ENCODE measurements at regions not wholly inside any gene's neighbourhood (a gene's known extent, or its start where the extent isn't known, plus 50 kb on each side); places are given as distances from the start of the nearest gene placed in this dataset.

DNA sequence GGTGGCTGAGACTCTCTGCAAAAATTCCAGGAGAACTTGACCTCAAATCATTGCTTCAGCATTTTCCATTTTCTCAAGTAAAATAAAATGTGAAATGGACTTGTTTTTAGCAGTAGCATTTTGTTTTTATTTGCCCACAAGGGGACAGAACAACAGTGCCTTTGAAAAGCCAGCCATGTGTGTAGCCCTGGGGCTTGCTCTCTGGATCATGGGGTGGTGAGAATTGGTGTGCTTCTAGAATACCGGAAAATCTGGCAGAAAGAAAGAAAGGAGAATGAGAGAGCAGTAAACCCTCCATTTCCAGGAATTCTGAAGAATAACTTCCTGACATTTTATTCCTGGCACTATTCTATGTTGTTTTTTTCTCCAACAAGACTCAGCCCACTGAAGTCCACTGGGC, 254.7 kb upstream of the MOCS1 start:
- DNase-seq (no peak), ATAC-seq (ENCODE audit: low read depth) (no peak)
- no peaks in the 10 kb centered on the region for H4K20me1 ChIP-seq (ENCODE audit: insufficient read depth, low read length)
- intact Hi-C loops (cut with micrococcal nuclease) (no loop called here), in situ Hi-C loops (cut with MboI; ENCODE audit: low sequenced_read_pairs) (no loop called here), dilution Hi-C loops (cut with HindIII; ENCODE audit: low sequenced_read_pairs, unreplicated experiment) (no loop called here)
- H3K36me3 ChIP-seq (ENCODE audit: control insufficient read depth, insufficient read depth, low read length): no peaks in the 10 kb centered on the region
- H4K91ac ChIP-seq (ENCODE audit: insufficient read depth, low read depth, low read length): no peak overlapping the region
- no peak overlapping the region for H3K4me3 ChIP-seq (ENCODE audit: insufficient read depth, low read depth, low read length)
- no peak overlapping the region for H2AK5ac ChIP-seq (ENCODE audit: low read depth, low read length)
- H2AK9ac ChIP-seq (replicated peaks; ENCODE audit: low read depth, low read length, poor library complexity): no peak overlapping the region
- H3K9me1 ChIP-seq (ENCODE audit: insufficient read depth, low read length): no peaks in the 10 kb centered on the region
- H2BK20ac ChIP-seq (ENCODE audit: low read depth, low read length): no peak overlapping the region
- no TSS peak for BruUV-seq (replicated peaks)
- H4K5ac ChIP-seq (ENCODE audit: low read depth, low read length): no peak overlapping the region
- no peak for TF ChIP-seq RCOR1 (IDR thresholded peaks at IDR 0.05; ENCODE audit: insufficient replicate concordance, low read length)
- TF ChIP-seq MXI1 (IDR thresholded peaks at IDR 0.05; ENCODE audit: borderline replicate concordance, low read depth, low read length): no peak
- no peak for TF ChIP-seq CEBPB (IDR thresholded peaks at IDR 0.05; ENCODE audit: low read depth, low read length)
- TF ChIP-seq RFX5 (IDR thresholded peaks at IDR 0.05; ENCODE audit: low read depth, low read length): no peak
- no peak for TF ChIP-seq MAFK (IDR thresholded peaks at IDR 0.05; ENCODE audit: low read depth, low read length)
- TF ChIP-seq MAZ (IDR thresholded peaks at IDR 0.05; ENCODE audit: borderline replicate concordance, low read depth, low read length): no peak
- TF ChIP-seq CHD1 (IDR thresholded peaks at IDR 0.05; ENCODE audit: low read depth, low read length): no peak
- TF ChIP-seq, protein P1, sequence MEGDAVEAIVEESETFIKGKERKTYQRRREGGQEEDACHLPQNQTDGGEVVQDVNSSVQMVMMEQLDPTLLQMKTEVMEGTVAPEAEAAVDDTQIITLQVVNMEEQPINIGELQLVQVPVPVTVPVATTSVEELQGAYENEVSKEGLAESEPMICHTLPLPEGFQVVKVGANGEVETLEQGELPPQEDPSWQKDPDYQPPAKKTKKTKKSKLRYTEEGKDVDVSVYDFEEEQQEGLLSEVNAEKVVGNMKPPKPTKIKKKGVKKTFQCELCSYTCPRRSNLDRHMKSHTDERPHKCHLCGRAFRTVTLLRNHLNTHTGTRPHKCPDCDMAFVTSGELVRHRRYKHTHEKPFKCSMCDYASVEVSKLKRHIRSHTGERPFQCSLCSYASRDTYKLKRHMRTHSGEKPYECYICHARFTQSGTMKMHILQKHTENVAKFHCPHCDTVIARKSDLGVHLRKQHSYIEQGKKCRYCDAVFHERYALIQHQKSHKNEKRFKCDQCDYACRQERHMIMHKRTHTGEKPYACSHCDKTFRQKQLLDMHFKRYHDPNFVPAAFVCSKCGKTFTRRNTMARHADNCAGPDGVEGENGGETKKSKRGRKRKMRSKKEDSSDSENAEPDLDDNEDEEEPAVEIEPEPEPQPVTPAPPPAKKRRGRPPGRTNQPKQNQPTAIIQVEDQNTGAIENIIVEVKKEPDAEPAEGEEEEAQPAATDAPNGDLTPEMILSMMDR (conservative IDR thresholded peaks at IDR 0.05; ENCODE audit: low read depth, low read length): no peak
- ChIA-PET CTCF (no interaction called here), POLR2A (ENCODE audit: unreplicated experiment) (no interaction called here)
- no peak overlapping the region for H3K4me2 ChIP-seq (ENCODE audit: low read depth, low read length)
- no peak overlapping the region for H2BK5ac ChIP-seq (ENCODE audit: low read depth, low read length, poor library complexity, severe bottlenecking)
- no peak overlapping the region for H3K56ac ChIP-seq (ENCODE audit: extremely low read depth, insufficient read depth, low read length)
- no peak overlapping the region for H3K27ac ChIP-seq (ENCODE audit: insufficient read depth, low read length)
- H3K9me3 ChIP-seq (ENCODE audit: control insufficient read depth, insufficient read depth, low read length): peaks cover 11% of the 10 kb centered on the region
- H3K18ac ChIP-seq (ENCODE audit: low read depth, low read length): no peak overlapping the region
- H2AFZ ChIP-seq (replicated peaks; ENCODE audit: low read length, poor library complexity): no peak overlapping the region
- H2BK15ac ChIP-seq (ENCODE audit: low read depth, low read length): no peak overlapping the region
- H2BK120ac ChIP-seq (ENCODE audit: low read depth, low read length): no peak overlapping the region
- no peaks in the 10 kb centered on the region for H3K4me1 ChIP-seq (ENCODE audit: control insufficient read depth, insufficient read depth, low read length)
- no peak overlapping the region for H3K4ac ChIP-seq (ENCODE audit: low read depth, low read length)
- no peaks in the 10 kb centered on the region for H3K27me3 ChIP-seq (ENCODE audit: control insufficient read depth, insufficient read depth, low read length)
- H3K14ac ChIP-seq (replicated peaks; ENCODE audit: low read depth, low read length): no peak overlapping the region
- no peak overlapping the region for H3K9ac ChIP-seq (ENCODE audit: low read depth, low read length)
- no peak overlapping the region for H4K8ac ChIP-seq (ENCODE audit: low read depth in 2 of 2, low read length in 2 of 2)
- H3K23ac ChIP-seq (ENCODE audit: low read depth, low read length): no peak overlapping the region
- no CpG with 5 or more reads among the region's 1 CpG for WGBS, 2 experiments (ENCODE audit: extremely low coverage in 2 of 2, insufficient read length in 1 of 2)
- no peaks in the 10 kb centered on the region for H3K79me1 ChIP-seq (ENCODE audit: low read depth in 1 of 2, low read length in 2 of 2)

Measured in IMR-90 (cell line).